Keratinocyte (primary cell): ENCODE measurements at regions not wholly inside any gene's neighbourhood (a gene's known extent, or its start where the extent isn't known, plus 50 kb on each side); places are given as distances from the start of the nearest gene placed in this dataset.

Experiments used
- DNase-seq: peaks from one replicate; pipeline ENCODE4 v3.0.0-alpha.2; 2011; ENCODE audit warnings: low read depth, missing footprints, low spot score
- FAIRE-seq: peaks from 2 replicates; lab custom pipeline; 2011; peaks lifted over from hg19 to GRCh38; lab: Jason Lieb, UNC
- H2AFZ ChIP-seq: 2 replicates; pipeline ENCODE4 v1.6.0; 2012; ENCODE audit warnings: low read length, control low read depth, inconsistent platforms; ENCODE audit not compliant: control insufficient read depth
- H3K27ac ChIP-seq: 2 replicates; pipeline ENCODE4 v1.5.1; 2011; ENCODE audit warnings: low read length; ENCODE audit not compliant: control insufficient read depth, insufficient read depth
- H3K27me3 ChIP-seq: 3 replicates; pipeline ENCODE4 v1.6.0; 2011; ENCODE audit warnings: low read length; ENCODE audit not compliant: control insufficient read depth, insufficient read depth; ENCODE audit errors: extremely low read depth
- H3K36me3 ChIP-seq, 2 experiments: 2 replicates in 1 of 2; 3 replicates in 1 of 2; pipeline ENCODE4 v1.5.1; 2011; ENCODE audit warnings: low read length in 2 of 2, mild to moderate bottlenecking in 1 of 2; ENCODE audit not compliant: control insufficient read depth in 2 of 2, insufficient read depth in 2 of 2; ENCODE audit errors: extremely low read depth in 1 of 2
- H3K4me1 ChIP-seq: 3 replicates; pipeline ENCODE4 v1.5.1; 2011; ENCODE audit warnings: low read length; ENCODE audit not compliant: control insufficient read depth, insufficient read depth; ENCODE audit errors: extremely low read depth
- H3K4me2 ChIP-seq: 3 replicates; pipeline ENCODE4 v1.6.0; 2011; ENCODE audit warnings: low read depth, low read length; ENCODE audit not compliant: control insufficient read depth, insufficient read depth; ENCODE audit errors: extremely low read depth
- H3K4me3 ChIP-seq, 3 experiments: fragments of 200-600 bp in 1 of 3; sonication (generic) in 1 of 3; 2 replicates in 2 of 3; 3 replicates in 1 of 3; pipeline ENCODE4 v1.5.1; 2011 to 2016; ENCODE audit warnings: low read length in 3 of 3, mild to moderate bottlenecking in 3 of 3, control low read depth in 2 of 3, inconsistent platforms in 1 of 3, low read depth in 1 of 3, mixed read lengths in 1 of 3, mixed run types in 1 of 3, moderate library complexity in 1 of 3; ENCODE audit not compliant: control insufficient read depth in 2 of 3, insufficient read depth in 2 of 3; ENCODE audit errors: extremely low read depth in 1 of 3
- H3K79me2 ChIP-seq: 2 replicates; pipeline ENCODE4 v1.6.0; 2012; ENCODE audit warnings: low read length; ENCODE audit not compliant: control insufficient read depth, insufficient read depth
- H3K9ac ChIP-seq: 3 replicates; pipeline ENCODE4 v1.6.0; 2011; ENCODE audit warnings: low read length; ENCODE audit not compliant: control insufficient read depth, insufficient read depth; ENCODE audit errors: extremely low read depth
- H3K9me1 ChIP-seq: 3 replicates; pipeline ENCODE4 v1.6.0; 2011; ENCODE audit warnings: low read length; ENCODE audit not compliant: control insufficient read depth, insufficient read depth; ENCODE audit errors: extremely low read depth
- H3K9me3 ChIP-seq: 2 replicates; pipeline ENCODE4 v1.5.1; 2012; ENCODE audit warnings: low read depth, low read length; ENCODE audit not compliant: control insufficient read depth
- H4K20me1 ChIP-seq: 3 replicates; pipeline ENCODE4 v1.6.0; 2011; ENCODE audit warnings: low read length; ENCODE audit not compliant: control insufficient read depth, insufficient read depth; ENCODE audit errors: extremely low read depth
- CTCF ChIP-seq, 3 experiments: IDR thresholded peaks in 1 of 3; conservative IDR thresholded peaks in 1 of 3; optimal IDR thresholded peaks in 1 of 3; 2 replicates in 2 of 3; 3 replicates in 1 of 3; pipeline versions ENCODE3 to v1.5.1; 2011; ENCODE audit warnings: low read length in 3 of 3, mild to moderate bottlenecking in 3 of 3, moderate library complexity in 2 of 3, control low read depth in 1 of 3, inconsistent platforms in 1 of 3; ENCODE audit not compliant: insufficient read depth in 2 of 3; ENCODE audit errors: extremely low read depth in 1 of 3
- EZH2 ChIP-seq: IDR thresholded peaks from one replicate; pipeline ENCODE4 v1.6.1; 2012; ENCODE audit warnings: inconsistent platforms, mild to moderate bottlenecking, low read length, moderate library complexity
- dilution Hi-C: fragments of 300-500 bp; cut with MboI; formaldehyde crosslinking; loops from one replicate; pipeline ENCODE4 v1.7.0; 2020; ENCODE audit warnings: low sequenced_read_pairs; ENCODE audit not compliant: extremely low pct_ligation_motif_present

- H3K9me3 ChIP-seq: no peaks in the 10 kb centered on the region
- no peaks in the 10 kb centered on the region for H3K27me3 ChIP-seq
- no peaks in the 10 kb centered on the region for H3K4me1 ChIP-seq
- dilution Hi-C loops: no loop called here
- no peak for DNase-seq
- H3K79me2 ChIP-seq: no peaks in the 10 kb centered on the region
- H4K20me1 ChIP-seq: no peaks in the 10 kb centered on the region
- H3K4me2 ChIP-seq: no peak overlapping the region
- H2AFZ ChIP-seq: no peak overlapping the region
- H3K9ac ChIP-seq: no peak overlapping the region
- H3K27ac ChIP-seq: no peak overlapping the region
- H3K4me3 ChIP-seq: no peak overlapping the region
- no peak for FAIRE-seq
- no peaks in the 10 kb centered on the region for H3K36me3 ChIP-seq
- H3K9me1 ChIP-seq: no peaks in the 10 kb centered on the region
- TF ChIP-seq CTCF (optimal IDR thresholded peaks at IDR 0.05 in 1 of 3, IDR thresholded peaks at IDR 0.05 in 1 of 3, conservative IDR thresholded peaks at IDR 0.05 in 1 of 3; ENCODE audit: extremely low read depth in 1 of 3, insufficient read depth in 2 of 3, low read length in 3 of 3): no peak
- TF ChIP-seq EZH2: no peak
Observed at GRCh38 chr13:84670245-84670644, 788.0 kb upstream of the SLITRK1 start.

GRCh38 chr13:84668637-84669036, 786.4 kb upstream of the SLITRK1 start:
- Histone ChIP-seq H3K27ac (no peak overlapping the region), H4K20me1 (no peaks in the 10 kb centered on the region), H3K9me3 (no peaks in the 10 kb centered on the region), H3K79me2 (no peaks in the 10 kb centered on the region), H3K9ac (no peak overlapping the region), H3K27me3 (no peaks in the 10 kb centered on the region), H3K4me2 (no peak overlapping the region), H3K4me1 (no peaks in the 10 kb centered on the region), H3K4me3 (no peak overlapping the region), H3K36me3 (no peaks in the 10 kb centered on the region), H3K9me1 (no peaks in the 10 kb centered on the region), H2AFZ (no peak overlapping the region)
- no peak for TF ChIP-seq EZH2
- TF ChIP-seq CTCF (optimal IDR thresholded peaks at IDR 0.05 in 1 of 3, IDR thresholded peaks at IDR 0.05 in 1 of 3, conservative IDR thresholded peaks at IDR 0.05 in 1 of 3; ENCODE audit: extremely low read depth in 1 of 3, insufficient read depth in 2 of 3, low read length in 3 of 3): no peak
- dilution Hi-C loops: no loop called here
- no peak for DNase-seq
- no peak for FAIRE-seq
